ENCODE measurements at regions not wholly inside any gene's neighbourhood (a gene's known extent, or its start where the extent isn't known, plus 50 kb on each side); places are given as distances from the start of the nearest gene placed in this dataset.

DNA sequence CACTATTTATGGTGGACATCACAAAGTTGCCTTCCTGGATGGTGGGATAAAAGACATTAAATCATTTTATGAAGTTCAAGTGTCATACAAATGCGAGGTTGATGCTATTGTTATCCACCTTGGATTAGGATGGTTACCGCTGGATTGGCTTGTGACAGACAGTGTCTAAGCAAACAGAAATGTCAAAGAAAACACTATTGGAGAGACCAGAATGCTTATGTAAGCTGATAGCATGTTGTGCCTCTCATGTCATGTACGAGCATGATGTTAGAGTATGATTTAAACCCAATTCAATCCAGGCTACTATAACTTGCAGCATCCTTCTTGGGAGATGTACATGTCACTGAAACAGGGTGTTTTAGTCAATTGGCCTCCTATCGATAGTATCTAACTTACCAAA lies 178.8 kb upstream of the C9orf72 start:
- DNase-seq: no peak

- peak; percentile 41 for DNase-seq
These were observed 182.6 kb upstream of the C9orf72 start for GRCh38 chr9:27755846-27756245.

DNA sequence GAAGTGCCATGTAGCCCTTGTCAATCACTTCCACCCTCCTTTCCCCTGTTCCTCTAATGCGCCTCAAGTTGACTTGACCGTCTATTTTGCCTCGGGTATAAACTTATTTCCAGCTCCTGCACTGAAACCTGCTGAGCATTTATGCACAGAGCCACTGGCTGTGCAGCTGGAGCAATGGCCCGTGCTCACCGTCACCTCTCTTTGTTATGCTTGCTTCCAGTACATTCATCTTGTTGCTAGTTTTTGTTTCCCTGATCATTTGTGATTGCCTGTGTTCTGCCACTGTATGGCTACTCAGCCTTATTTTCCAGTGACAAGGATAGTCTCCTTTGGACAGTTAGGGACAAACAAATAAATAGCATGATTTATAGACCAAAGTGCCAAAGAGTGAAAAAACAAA lies 183.1 kb upstream of the C9orf72 start:
- DNase-seq: no peak

DNA sequence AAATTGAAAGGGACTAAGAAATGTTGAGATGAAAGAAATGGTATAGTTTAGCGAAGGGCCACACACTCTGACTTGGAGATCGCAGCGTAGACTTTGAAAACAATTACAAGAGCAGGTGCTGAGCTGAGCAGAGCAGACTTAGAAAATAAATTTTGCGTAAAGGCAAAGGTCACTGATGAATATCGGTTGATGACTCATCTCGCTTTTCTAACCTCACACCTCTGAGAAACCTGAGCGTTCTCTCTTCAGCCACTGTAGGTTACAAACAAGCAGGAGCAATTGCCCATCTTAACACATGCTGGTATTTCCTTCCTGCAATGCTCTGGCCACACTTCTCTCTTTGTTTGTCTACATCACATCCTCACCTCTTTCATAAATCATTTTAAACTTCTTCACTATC lies 190.6 kb upstream of the C9orf72 start:
- DNase-seq: no peak

GRCh38 chr9:27765266-27766072 lies 192.2 kb upstream of the C9orf72 start:
- DNase-seq: no peak

- DNase-seq: no peak
These were observed 193.0 kb upstream of the C9orf72 start for GRCh38 chr9:27766073-27766835.

- no peak for DNase-seq
These were observed 195.5 kb upstream of the C9orf72 start for GRCh38 chr9:27768781-27769180.

- DNase-seq: no peak
These were observed 197.3 kb upstream of the C9orf72 start for GRCh38 chr9:27770541-27770940.

GRCh38 chr9:27771803-27772545 lies 198.7 kb upstream of the C9orf72 start:
- peak; percentile 56 for DNase-seq

DNA sequence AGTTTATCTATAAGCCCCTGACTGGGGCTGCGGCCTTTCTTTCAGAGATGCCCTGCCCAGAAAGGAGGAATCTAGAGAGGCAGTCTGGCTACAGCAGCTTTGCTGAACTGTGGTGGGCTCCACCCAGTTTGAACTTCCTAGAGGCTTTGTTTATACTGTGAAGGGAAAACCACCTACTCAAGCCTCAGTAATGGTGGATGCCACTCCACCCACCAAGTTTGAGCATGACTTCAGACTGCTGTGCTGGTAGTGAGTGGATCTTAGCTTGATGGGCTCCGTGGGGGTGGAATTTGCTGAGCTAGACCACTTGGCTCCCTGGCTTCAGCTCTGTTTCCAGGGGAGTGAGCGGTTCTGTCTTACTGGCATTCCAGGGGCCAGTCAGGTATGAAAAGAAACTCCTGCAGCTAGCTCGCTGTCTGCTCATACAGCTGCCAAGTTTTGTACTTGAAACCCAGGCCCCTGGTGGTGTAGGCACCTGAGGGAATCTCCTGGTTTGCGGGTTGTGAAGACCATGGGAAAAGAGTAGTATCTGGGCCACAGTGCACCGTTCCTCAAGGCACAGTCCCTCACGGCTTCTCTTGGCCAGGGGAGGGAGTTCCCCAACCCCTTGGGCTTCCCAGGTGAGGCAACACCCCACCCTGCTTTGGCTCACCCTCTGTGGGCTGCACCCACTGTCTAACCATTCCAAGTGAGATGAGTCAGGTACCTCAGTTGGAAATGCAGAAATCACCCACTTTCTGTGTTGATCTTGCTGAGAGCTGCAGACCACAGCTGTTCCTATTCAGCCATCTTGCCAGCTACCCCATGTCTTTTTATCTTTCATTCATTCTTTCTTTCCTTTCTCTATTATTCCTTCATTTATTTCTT lies 211.8 kb upstream of the C9orf72 start:
- DNase-seq: no peak

DNA sequence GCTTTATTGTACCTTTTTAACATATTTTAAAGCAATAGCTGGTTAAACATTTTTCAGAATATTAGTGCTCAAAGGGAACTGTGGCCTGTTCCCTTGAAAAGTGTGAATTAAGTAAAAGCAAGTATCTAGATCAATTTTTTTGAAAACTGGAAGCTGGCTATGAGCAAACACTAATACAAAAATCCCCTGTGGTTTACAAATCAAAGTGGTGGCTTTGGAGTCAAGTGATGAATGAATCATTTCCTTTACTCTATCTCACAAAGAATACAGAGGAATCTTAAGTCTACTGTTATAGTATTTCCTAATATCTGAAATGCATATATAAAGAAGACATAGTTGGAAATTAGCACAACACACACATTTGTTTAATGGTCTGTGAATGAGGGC lies 212.4 kb upstream of the C9orf72 start:
- no peak for DNase-seq

- DNase-seq: no peak
These were observed 214.6 kb upstream of the C9orf72 start for GRCh38 chr9:27787891-27788290.

DNA sequence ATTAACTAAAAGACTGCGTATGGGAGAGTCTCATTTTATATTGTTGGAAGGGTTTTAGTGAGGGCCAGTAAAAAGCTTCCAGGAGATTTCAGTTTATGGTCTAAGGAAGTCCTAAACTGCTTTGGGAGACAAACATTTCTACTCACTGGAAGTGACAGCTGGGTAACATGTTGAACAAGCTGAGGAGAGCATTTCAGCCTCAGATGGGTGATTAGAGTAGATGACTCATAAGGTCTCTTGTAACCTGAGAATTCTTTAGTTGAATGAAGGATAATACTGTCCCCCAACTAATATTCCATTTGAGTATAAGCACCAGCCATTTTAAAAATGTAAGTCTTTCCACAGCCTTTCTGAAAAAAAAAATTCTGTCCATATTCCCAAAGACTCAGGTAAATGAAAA lies 218.0 kb upstream of the C9orf72 start:
- DNase-seq: no peak

GRCh38 chr9:27792971-27793689 lies 219.8 kb upstream of the C9orf72 start:
- no peak for DNase-seq

DNA sequence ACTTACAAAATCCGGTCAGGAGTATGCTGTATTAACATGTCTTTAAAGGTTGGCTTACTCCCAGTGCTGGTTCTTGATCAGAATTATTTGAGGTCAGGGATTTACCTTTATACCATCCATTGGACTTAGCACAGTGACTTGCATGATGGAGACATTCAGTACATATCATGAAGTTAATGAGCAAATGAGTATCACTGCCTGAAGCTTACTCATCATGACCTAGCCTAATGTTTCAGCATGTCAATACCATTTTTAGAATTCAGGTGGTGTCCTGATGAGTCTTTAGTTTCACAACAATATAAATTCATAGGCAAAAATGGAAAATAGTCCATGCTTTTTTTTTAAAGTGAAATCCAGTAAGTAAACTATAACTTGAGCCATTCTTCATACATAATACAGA lies 226.0 kb upstream of the C9orf72 start:
- DNase-seq: no peak

- DNase-seq: no peak
These were observed 226.9 kb upstream of the C9orf72 start for GRCh38 chr9:27800159-27800558.

GRCh38 chr9:27800692-27801370 lies 227.6 kb upstream of the C9orf72 start:
- no peak for DNase-seq

- DNase-seq: no peak
These were observed 228.3 kb upstream of the C9orf72 start for GRCh38 chr9:27801545-27801944.

DNA sequence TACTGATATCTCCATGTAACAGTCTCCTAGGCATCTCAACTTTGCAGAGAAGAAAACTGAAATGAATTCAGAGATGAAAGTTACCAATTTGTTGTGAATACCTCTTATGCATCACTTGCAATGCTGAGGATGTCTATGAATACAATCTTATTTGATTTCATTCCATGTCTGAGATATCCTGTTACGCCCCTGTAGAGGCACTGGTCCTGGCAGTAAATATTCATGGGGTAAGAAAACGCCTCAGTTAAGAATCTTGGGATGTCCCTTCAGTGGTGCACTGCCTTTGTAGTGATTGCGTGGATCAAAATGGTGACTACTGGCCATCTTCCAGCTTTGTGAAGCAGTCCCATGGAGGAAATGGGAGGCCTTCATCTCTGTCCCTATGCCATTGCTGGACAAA lies 229.1 kb upstream of the C9orf72 start:
- DNase-seq: no peak

DNA sequence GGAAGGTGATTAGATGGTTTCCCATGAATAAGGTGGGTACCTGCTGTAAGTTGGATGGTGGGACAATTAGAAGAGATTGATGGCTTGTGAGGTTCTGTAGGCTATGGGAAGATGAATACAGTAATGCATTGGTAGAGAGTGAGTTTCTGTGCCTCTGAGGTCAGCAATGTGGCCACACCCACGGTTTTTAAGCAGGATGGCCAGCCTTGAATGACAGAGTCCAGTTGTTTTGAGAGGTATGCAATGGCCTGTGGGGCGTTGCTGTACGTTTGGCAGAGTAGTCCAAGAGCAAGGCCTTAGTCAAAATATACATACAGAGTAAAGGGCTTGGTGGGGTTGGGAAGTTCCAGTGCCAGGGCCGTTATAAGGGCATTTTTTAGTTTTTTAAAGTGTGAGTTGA lies 235.6 kb upstream of the C9orf72 start:
- DNase-seq: no peak

GRCh38 chr9:27817747-27818146 lies 244.5 kb upstream of the C9orf72 start:
- DNase-seq: no peak
